H9 (cell line): ENCODE measurements at regions not wholly inside any gene's neighbourhood (a gene's known extent, or its start where the extent isn't known, plus 50 kb on each side); places are given as distances from the start of the nearest gene placed in this dataset.

Source experiments
- DNase-seq: peaks from one replicate; pipeline ENCODE4 v3.0.0-alpha.2; 2017
- H2AFZ ChIP-seq: one replicate; pipeline ENCODE4 v1.6.1; 2013; ENCODE audit warnings: mild to moderate bottlenecking, low read length, control low read depth, moderate library complexity
- H2AK5ac ChIP-seq: 2 replicates; pipeline ENCODE4 v1.6.1; 2013; ENCODE audit warnings: low read length, control low read depth, mixed read lengths; ENCODE audit not compliant: insufficient read length
- H2BK120ac ChIP-seq: one replicate; pipeline ENCODE4 v1.6.1; 2013; ENCODE audit warnings: low read depth, mild to moderate bottlenecking, low read length, control low read depth, inconsistent platforms; ENCODE audit not compliant: poor library complexity, severe bottlenecking
- H2BK12ac ChIP-seq: 2 replicates; pipeline ENCODE4 v1.6.1; 2013; ENCODE audit warnings: low read length, control low read depth, mixed read lengths, low read depth; ENCODE audit not compliant: insufficient read length
- H2BK15ac ChIP-seq: 2 replicates; pipeline ENCODE4 v1.6.1; 2013; ENCODE audit warnings: low read depth, low read length, control low read depth
- H2BK20ac ChIP-seq: one replicate; pipeline ENCODE4 v1.6.1; 2013; ENCODE audit warnings: low read depth, mild to moderate bottlenecking, low read length, control low read depth, inconsistent platforms; ENCODE audit not compliant: poor library complexity, severe bottlenecking
- H2BK5ac ChIP-seq: 2 replicates; pipeline ENCODE4 v1.6.1; 2013; ENCODE audit warnings: low read length, control low read depth, mixed read lengths; ENCODE audit not compliant: insufficient read length
- H3K14ac ChIP-seq: 2 replicates; pipeline ENCODE4 v1.6.1; 2013; ENCODE audit warnings: low read length, control low read depth; ENCODE audit not compliant: insufficient read depth
- H3K18ac ChIP-seq: 2 replicates; pipeline ENCODE4 v1.6.1; 2013; ENCODE audit warnings: low read depth, mild to moderate bottlenecking, mixed read lengths, low read length, control low read depth; ENCODE audit not compliant: insufficient read length
- H3K23ac ChIP-seq: 2 replicates; pipeline ENCODE4 v1.6.1; 2013; ENCODE audit warnings: low read length, control low read depth, mixed read lengths, low read depth; ENCODE audit not compliant: insufficient read length
- H3K23me2 ChIP-seq: 2 replicates; pipeline ENCODE4 v1.6.1; 2013; ENCODE audit warnings: low read depth, mild to moderate bottlenecking, mixed read lengths, low read length, control low read depth; ENCODE audit not compliant: insufficient read length, poor library complexity, severe bottlenecking
- H3K27ac ChIP-seq: 2 replicates; pipeline ENCODE4 v1.5.1; 2013; ENCODE audit warnings: low read length, control low read depth, mixed read lengths, low read depth; ENCODE audit not compliant: insufficient read length
- H3K27me3 ChIP-seq: 2 replicates; pipeline ENCODE4 v1.6.1; 2013; ENCODE audit warnings: low read length, control low read depth, inconsistent platforms; ENCODE audit not compliant: insufficient read depth
- H3K4ac ChIP-seq: 2 replicates; pipeline ENCODE4 v1.6.1; 2013; ENCODE audit warnings: low read depth, mild to moderate bottlenecking, control low read depth, inconsistent platforms, low read length, moderate library complexity
- H3K4me1 ChIP-seq: 2 replicates; pipeline ENCODE4 v1.6.1; 2013; ENCODE audit warnings: low read length, control low read depth, inconsistent platforms; ENCODE audit not compliant: insufficient read depth
- H3K4me2 ChIP-seq: 2 replicates; pipeline ENCODE4 v1.6.1; 2013; ENCODE audit warnings: low read length, control low read depth, mixed read lengths; ENCODE audit not compliant: insufficient read length, insufficient read depth
- H3K56ac ChIP-seq: 2 replicates; pipeline ENCODE4 v1.6.1; 2013; ENCODE audit warnings: low read depth, mild to moderate bottlenecking, mixed read lengths, low read length, control low read depth; ENCODE audit not compliant: insufficient read length
- H3K79me1 ChIP-seq: 2 replicates; pipeline ENCODE4 v1.6.1; 2013; ENCODE audit warnings: low read depth, mild to moderate bottlenecking, moderate library complexity, low read length, control low read depth, inconsistent platforms; ENCODE audit not compliant: insufficient read depth, poor library complexity, severe bottlenecking
- H3K79me2 ChIP-seq: 2 replicates; pipeline ENCODE4 v1.6.1; 2013; ENCODE audit warnings: low read length, control low read depth, inconsistent platforms; ENCODE audit not compliant: insufficient read depth
- H3K9ac ChIP-seq: 2 replicates; pipeline ENCODE4 v1.6.1; 2013; ENCODE audit warnings: low read length, control low read depth, mixed read lengths; ENCODE audit not compliant: insufficient read length; ENCODE audit errors: extremely low read depth
- H3K9me3 ChIP-seq: one replicate; pipeline ENCODE4 v1.6.1; 2013; ENCODE audit warnings: low read depth, low read length, inconsistent platforms; ENCODE audit not compliant: control insufficient read depth
- H3T11ph ChIP-seq: one replicate; pipeline ENCODE4 v1.6.1; 2013; ENCODE audit warnings: mild to moderate bottlenecking, low read length, control low read depth, inconsistent platforms
- H4K20me1 ChIP-seq: one replicate; pipeline ENCODE4 v1.6.1; 2013; ENCODE audit not compliant: control insufficient read depth, insufficient read length, insufficient read depth
- H4K5ac ChIP-seq: 2 replicates; pipeline ENCODE4 v1.6.1; 2013; ENCODE audit warnings: low read depth, mild to moderate bottlenecking, mixed read lengths, low read length, control low read depth; ENCODE audit not compliant: insufficient read length
- H4K8ac ChIP-seq: replicated peaks from 2 replicates; pipeline ENCODE4 v1.6.1; 2013; ENCODE audit warnings: low read length, control low read depth, mixed read lengths, low read depth; ENCODE audit not compliant: insufficient read length
- H4K91ac ChIP-seq: 2 replicates; pipeline ENCODE4 v1.6.1; 2013; ENCODE audit warnings: low read depth, mild to moderate bottlenecking, moderate library complexity, mixed read lengths, low read length, control low read depth; ENCODE audit not compliant: insufficient read length
- H3K27ac Mint-ChIP-seq, 3 experiments: 2 replicates in 2 of 3; 3 replicates in 1 of 3; pipeline ENCODE4 v1.8.0; 2020 to 2021; ENCODE audit warnings: mixed read lengths in 3 of 3, mild to moderate bottlenecking in 1 of 3, moderate library complexity in 1 of 3
- H3K27me3 Mint-ChIP-seq: 2 replicates; pipeline ENCODE4 v1.8.0; 2021; ENCODE audit warnings: low read depth, mild to moderate bottlenecking, moderate library complexity, mixed read lengths
- H3K36me3 Mint-ChIP-seq, 3 experiments: 2 replicates in 2 of 3; 3 replicates in 1 of 3; pipeline ENCODE4 v1.8.0; 2020 to 2021; ENCODE audit warnings: low read depth in 3 of 3, mixed read lengths in 3 of 3; ENCODE audit not compliant: insufficient read depth in 1 of 3
- H3K4me1 Mint-ChIP-seq, 2 experiments: 2 replicates each; pipeline ENCODE4 v1.8.0; 2020; ENCODE audit warnings: mixed read lengths in 2 of 2
- H3K4me3 Mint-ChIP-seq, 2 experiments: 2 replicates in 1 of 2; 3 replicates in 1 of 2; pipeline ENCODE4 v1.8.0; 2020 to 2021; ENCODE audit warnings: mild to moderate bottlenecking in 2 of 2, mixed read lengths in 2 of 2, moderate library complexity in 1 of 2
- H3K9me3 Mint-ChIP-seq, 2 experiments: 2 replicates in 1 of 2; 3 replicates in 1 of 2; pipeline ENCODE4 v1.8.0; 2020; ENCODE audit warnings: mild to moderate bottlenecking in 2 of 2, mixed read lengths in 2 of 2, moderate library complexity in 1 of 2
- CTCF ChIP-seq: fragments of 200-600 bp; sonication (generic); conservative IDR thresholded peaks from 3 replicates; pipeline ENCODE4 v1.8.0; 2021; ENCODE audit warnings: antibody characterized with exemption, mild to moderate bottlenecking

DNA sequence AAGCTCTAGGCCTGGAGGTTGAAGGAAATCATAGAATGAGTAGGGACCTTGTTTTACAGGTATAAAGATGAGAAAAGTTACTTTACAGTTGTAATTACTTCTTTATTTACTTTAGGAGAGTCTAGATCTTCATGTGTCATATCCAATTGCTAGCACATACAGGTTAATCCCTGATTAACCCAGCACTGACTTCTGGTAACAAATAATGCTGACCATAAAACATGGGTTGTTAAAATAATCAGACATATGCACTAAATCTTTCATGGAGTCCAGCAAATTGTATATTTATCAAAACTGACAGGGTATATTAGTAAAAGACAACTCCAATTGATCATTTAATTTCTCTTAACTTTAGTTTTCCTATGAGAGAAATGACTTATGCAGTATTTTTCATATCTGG, 245.2 kb downstream of the NFKBIZ start:
- DNase-seq: no peak
- H3K4me1 Mint-ChIP-seq: peaks cover 4 to 5% of the 10 kb centered on the region in 2 experiments; a peak in 3 of 4 replicates
- no peaks in the 10 kb centered on the region for H4K20me1 ChIP-seq

More for the DNA sequence above, 245.2 kb downstream of the NFKBIZ start:
- no peak overlapping the region for H4K8ac ChIP-seq
- no peak overlapping the region for H3K27ac ChIP-seq
- no peak for TF ChIP-seq CTCF
- no peak overlapping the region for H4K91ac ChIP-seq
- no peak overlapping the region for H2BK15ac ChIP-seq
- no peak overlapping the region for H2AK5ac ChIP-seq
- Mint-ChIP-seq H3K27me3 (no peaks in the 10 kb centered on the region), H3K27ac (no peak overlapping the region), H3K4me3 (no peak overlapping the region), H3K36me3 (no peaks in the 10 kb centered on the region), H3K9me3 (no peaks in the 10 kb centered on the region)
- H3K4me1 ChIP-seq: no peaks in the 10 kb centered on the region
- H4K5ac ChIP-seq: no peak overlapping the region
- H2BK5ac ChIP-seq: no peak overlapping the region
- H3K9ac ChIP-seq: no peak overlapping the region
- no peak overlapping the region for H3K18ac ChIP-seq
- no peak overlapping the region for H3K56ac ChIP-seq
- H3K4ac ChIP-seq: no peak overlapping the region
- no peaks in the 10 kb centered on the region for H3K79me2 ChIP-seq
- H3K79me1 ChIP-seq: no peaks in the 10 kb centered on the region
- H2BK12ac ChIP-seq: no peak overlapping the region
- no peaks in the 10 kb centered on the region for H3K9me3 ChIP-seq
- H2AFZ ChIP-seq: no peak overlapping the region
- no peak overlapping the region for H3K4me2 ChIP-seq
- H3T11ph ChIP-seq: no peak overlapping the region
- no peak overlapping the region for H3K14ac ChIP-seq
- H2BK120ac ChIP-seq: no peak overlapping the region
- no peaks in the 10 kb centered on the region for H3K23me2 ChIP-seq
- H3K27me3 ChIP-seq: no peaks in the 10 kb centered on the region
- H3K23ac ChIP-seq: no peak overlapping the region
- H2BK20ac ChIP-seq: no peak overlapping the region
